WERI-Rb-1 (cell line): ENCODE measurements at regions not wholly inside any gene's neighbourhood (a gene's known extent, or its start where the extent isn't known, plus 50 kb on each side); places are given as distances from the start of the nearest gene placed in this dataset.

Experiments
- DNase-seq: peaks from one replicate; pipeline ENCODE4 v3.0.0-alpha.2; 2020
- H3K27ac ChIP-seq: fragments of 250-450 bp; sonication (Bioruptor Pico); 2 replicates; pipeline ENCODE4 v1.5.1; 2020; ENCODE audit warnings: mild to moderate bottlenecking, moderate library complexity
- H3K27me3 ChIP-seq: fragments of 250-450 bp; sonication (Bioruptor Pico); 2 replicates; pipeline ENCODE4 v1.5.1; 2021; ENCODE audit warnings: mild to moderate bottlenecking, low read depth, moderate library complexity; ENCODE audit not compliant: insufficient read depth, severe bottlenecking
- H3K36me3 ChIP-seq: fragments of 250-450 bp; sonication (Bioruptor Pico); 2 replicates; pipeline ENCODE4 v1.5.1; 2020; ENCODE audit warnings: mild to moderate bottlenecking, moderate library complexity
- H3K4me3 ChIP-seq: 2 replicates; pipeline ENCODE4 v1.5.1; 2011; ENCODE audit warnings: low read depth, mild to moderate bottlenecking, control low read depth, low read length
- H3K9me3 ChIP-seq: fragments of 250-450 bp; sonication (Bioruptor Pico); 2 replicates; pipeline ENCODE4 v1.5.1; 2021; ENCODE audit warnings: mild to moderate bottlenecking, moderate library complexity; ENCODE audit not compliant: severe bottlenecking
- TF ChIP-seq, protein P1 (sequence below): IDR thresholded peaks from 2 replicates; pipeline ENCODE4 v1.5.1; 2011; ENCODE audit warnings: low read depth, mild to moderate bottlenecking, control low read depth, inconsistent platforms, low read length

DNA sequence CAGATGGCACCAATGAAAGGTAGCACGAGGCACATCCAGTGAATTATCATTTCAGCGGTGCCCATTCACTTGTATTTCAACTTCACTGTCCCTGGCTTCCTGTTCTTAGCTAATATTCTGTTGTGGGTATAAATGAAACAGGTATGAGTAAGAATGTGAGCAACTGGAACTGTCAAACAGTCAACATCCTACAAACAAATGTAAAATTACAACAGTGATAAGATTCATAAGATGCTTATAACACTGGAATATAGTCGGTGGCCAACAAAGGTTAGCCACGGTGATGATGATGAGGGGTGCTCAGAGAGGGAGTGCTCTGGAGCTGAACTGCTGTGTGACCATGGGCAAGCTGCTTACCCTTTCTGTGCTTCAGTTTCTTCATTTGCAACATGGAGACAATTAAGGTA, 74.9 kb upstream of the TOX2 start:
- H3K4me3 ChIP-seq = no peak overlapping the region
- H3K9me3 ChIP-seq = no peaks in the 10 kb centered on the region
- no peaks in the 10 kb centered on the region for H3K36me3 ChIP-seq
- no peak overlapping the region for H3K27ac ChIP-seq
- TF ChIP-seq, protein P1, sequence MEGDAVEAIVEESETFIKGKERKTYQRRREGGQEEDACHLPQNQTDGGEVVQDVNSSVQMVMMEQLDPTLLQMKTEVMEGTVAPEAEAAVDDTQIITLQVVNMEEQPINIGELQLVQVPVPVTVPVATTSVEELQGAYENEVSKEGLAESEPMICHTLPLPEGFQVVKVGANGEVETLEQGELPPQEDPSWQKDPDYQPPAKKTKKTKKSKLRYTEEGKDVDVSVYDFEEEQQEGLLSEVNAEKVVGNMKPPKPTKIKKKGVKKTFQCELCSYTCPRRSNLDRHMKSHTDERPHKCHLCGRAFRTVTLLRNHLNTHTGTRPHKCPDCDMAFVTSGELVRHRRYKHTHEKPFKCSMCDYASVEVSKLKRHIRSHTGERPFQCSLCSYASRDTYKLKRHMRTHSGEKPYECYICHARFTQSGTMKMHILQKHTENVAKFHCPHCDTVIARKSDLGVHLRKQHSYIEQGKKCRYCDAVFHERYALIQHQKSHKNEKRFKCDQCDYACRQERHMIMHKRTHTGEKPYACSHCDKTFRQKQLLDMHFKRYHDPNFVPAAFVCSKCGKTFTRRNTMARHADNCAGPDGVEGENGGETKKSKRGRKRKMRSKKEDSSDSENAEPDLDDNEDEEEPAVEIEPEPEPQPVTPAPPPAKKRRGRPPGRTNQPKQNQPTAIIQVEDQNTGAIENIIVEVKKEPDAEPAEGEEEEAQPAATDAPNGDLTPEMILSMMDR = no peak
- DNase-seq = no peak
- peaks cover 75% of the 10 kb centered on the region for H3K27me3 ChIP-seq

GRCh38 chr20:43838703-43839060, 76.0 kb upstream of the TOX2 start:
- TF ChIP-seq, protein P1 = no peak
- no peak for DNase-seq
- no peaks in the 10 kb centered on the region for H3K9me3 ChIP-seq
- no peak overlapping the region for H3K4me3 ChIP-seq
- H3K36me3 ChIP-seq = no peaks in the 10 kb centered on the region
- H3K27ac ChIP-seq = no peak overlapping the region
- peaks cover 77% of the 10 kb centered on the region for H3K27me3 ChIP-seq

DNA sequence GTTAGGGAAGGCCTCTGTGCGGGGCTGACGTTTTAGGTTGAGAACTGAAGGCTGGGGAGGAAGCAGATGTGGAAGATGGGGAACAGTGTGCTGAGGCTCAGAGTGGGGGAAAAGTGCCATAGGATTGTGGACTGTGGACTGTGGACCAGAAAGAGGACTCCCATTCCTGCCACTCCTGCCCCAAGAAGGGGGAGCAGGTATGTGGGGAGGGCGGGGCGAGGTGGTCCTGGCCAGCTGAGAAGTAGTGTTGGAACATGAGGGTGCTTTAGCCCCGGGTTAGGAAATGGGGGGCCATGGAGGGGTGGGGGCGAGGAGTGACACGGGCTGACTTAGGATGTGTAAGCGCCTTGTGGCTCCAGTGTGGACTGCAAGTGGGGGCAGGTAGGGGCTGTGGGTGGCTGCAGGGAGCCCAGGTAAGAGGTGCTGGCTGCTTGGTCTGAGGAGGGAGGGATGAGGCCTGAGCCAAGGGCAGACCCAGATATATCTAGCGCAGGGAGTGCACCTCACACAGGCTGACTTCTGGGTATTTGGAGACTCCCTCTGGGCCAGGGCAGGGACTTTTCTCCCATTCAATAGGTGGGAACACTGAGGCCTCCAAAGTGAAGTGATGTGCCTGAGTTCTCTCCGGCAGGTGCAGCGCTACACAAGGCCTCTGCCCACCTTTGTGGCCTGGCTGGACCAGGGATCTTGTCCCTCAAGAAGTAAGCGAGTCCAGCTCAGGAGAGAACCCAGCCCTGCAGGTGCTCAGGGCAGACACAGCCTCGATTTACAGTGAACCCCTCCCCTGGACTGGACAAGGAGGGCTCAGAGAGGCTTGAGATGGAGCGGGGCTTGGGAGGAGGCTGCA, 76.6 kb upstream of the TOX2 start:
- Histone ChIP-seq H3K27me3 (peaks cover 77% of the 10 kb centered on the region), H3K36me3 (no peaks in the 10 kb centered on the region), H3K9me3 (no peaks in the 10 kb centered on the region), H3K4me3 (no peak overlapping the region), H3K27ac (no peak overlapping the region)
- TF ChIP-seq, protein P1 = no peak
- DNase-seq = no peak

GRCh38 chr20:43836790-43837189, 77.9 kb upstream of the TOX2 start:
- Histone ChIP-seq H3K27ac (no peak overlapping the region), H3K4me3 (no peak overlapping the region), H3K9me3 (no peaks in the 10 kb centered on the region), H3K27me3 (peaks cover 79% of the 10 kb centered on the region), H3K36me3 (no peaks in the 10 kb centered on the region)
- TF ChIP-seq, protein P1 = no peak
- DNase-seq = no peak

DNA sequence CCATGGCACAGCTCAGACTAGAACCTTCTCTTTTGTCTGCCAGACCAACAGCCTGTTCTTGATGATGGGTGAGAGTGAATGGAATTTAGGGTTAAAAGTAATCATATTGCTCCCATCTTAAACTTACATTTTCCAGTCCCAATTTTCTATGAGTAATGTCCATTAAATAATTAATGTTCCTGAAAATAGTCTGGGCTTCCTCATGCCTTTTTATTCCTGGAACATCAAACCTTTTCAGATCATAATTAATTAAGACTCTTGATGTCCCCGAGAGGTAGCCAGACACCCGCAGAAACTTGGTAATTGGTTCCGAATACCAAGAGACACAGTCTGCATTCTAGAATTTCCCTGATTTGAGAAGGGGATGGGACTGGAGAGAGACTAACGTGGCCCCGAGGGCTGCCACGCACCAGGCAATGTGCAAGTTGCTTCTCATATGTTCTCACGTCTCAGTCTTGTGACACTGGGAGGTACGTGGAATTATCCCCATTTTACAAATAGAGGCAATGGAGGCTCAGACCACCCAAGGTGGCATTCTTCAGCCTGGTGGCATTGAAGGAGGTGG, 78.6 kb upstream of the TOX2 start:
- no peaks in the 10 kb centered on the region for H3K9me3 ChIP-seq
- TF ChIP-seq, protein P1 = no peak

More for the DNA sequence above, 78.6 kb upstream of the TOX2 start:
- no peak for DNase-seq
- Histone ChIP-seq H3K4me3 (no peak overlapping the region), H3K36me3 (no peaks in the 10 kb centered on the region), H3K27ac (no peak overlapping the region), H3K27me3 (peaks cover 86% of the 10 kb centered on the region)
